Type B pancreatic cell (in vitro differentiated cells): ENCODE measurements at regions not wholly inside any gene's neighbourhood (a gene's known extent, or its start where the extent isn't known, plus 50 kb on each side); places are given as distances from the start of the nearest gene placed in this dataset.
"Not testable (repeated sequence)": the region's sequence is repeated elsewhere in the genome, so short reads cannot be mapped to it uniquely, and the experiment has no call there.

Experiments
- DNase-seq: peaks from one replicate; pipeline ENCODE4 v3.0.0; 2021; ENCODE audit warnings: mixed read lengths; ENCODE audit not compliant: unreplicated experiment; ENCODE audit errors: extremely low spot score
- H3K27ac Mint-ChIP-seq: 2 replicates; pipeline ENCODE4 v1.8.0; 2021; ENCODE audit warnings: mild to moderate bottlenecking, mixed read lengths
- H3K27me3 Mint-ChIP-seq: 2 replicates; pipeline ENCODE4 v1.8.0; 2021; ENCODE audit warnings: mixed read lengths
- H3K36me3 Mint-ChIP-seq: 2 replicates; pipeline ENCODE4 v1.8.0; 2021; ENCODE audit warnings: mixed read lengths
- H3K4me1 Mint-ChIP-seq: one replicate; pipeline ENCODE4 v1.8.0; 2021; ENCODE audit warnings: mixed read lengths; ENCODE audit not compliant: unreplicated experiment
- H3K4me3 Mint-ChIP-seq: 2 replicates; pipeline ENCODE4 v1.8.0; 2021; ENCODE audit warnings: mild to moderate bottlenecking, mixed read lengths
- H3K9me3 Mint-ChIP-seq: 2 replicates; pipeline ENCODE4 v1.8.0; 2021; ENCODE audit warnings: mixed read lengths
- CTCF ChIP-seq: fragments of 200-600 bp; sonication (generic); conservative IDR thresholded peaks from 2 replicates; pipeline ENCODE4 v1.5.0; 2021; ENCODE audit warnings: antibody characterized with exemption, mild to moderate bottlenecking

- H3K27ac Mint-ChIP-seq, H3K9me3 Mint-ChIP-seq, H3K36me3 Mint-ChIP-seq, DNase-seq, H3K27me3 Mint-ChIP-seq, H3K4me3 Mint-ChIP-seq, H3K4me1 Mint-ChIP-seq: not testable (repeated sequence)
These were observed 99.2 kb upstream of the TERB2 start for GRCh38 chr15:44857164-44857710.

- H3K4me1 Mint-ChIP-seq, H3K27ac Mint-ChIP-seq, H3K9me3 Mint-ChIP-seq, H3K4me3 Mint-ChIP-seq, DNase-seq, H3K36me3 Mint-ChIP-seq, H3K27me3 Mint-ChIP-seq: not testable (repeated sequence)
These were observed 97.4 kb upstream of the TERB2 start for GRCh38 chr15:44859088-44859487.

- H3K27me3 Mint-ChIP-seq, H3K9me3 Mint-ChIP-seq, H3K36me3 Mint-ChIP-seq, H3K4me1 Mint-ChIP-seq, H3K4me3 Mint-ChIP-seq, H3K27ac Mint-ChIP-seq, DNase-seq: not testable (repeated sequence)
These were observed 96.3 kb upstream of the TERB2 start for GRCh38 chr15:44860168-44860567.

- H3K4me1 Mint-ChIP-seq = no peaks in the 10 kb centered on the region
- peaks cover 7% of the 10 kb centered on the region for H3K9me3 Mint-ChIP-seq
- H3K36me3 Mint-ChIP-seq = no peaks in the 10 kb centered on the region
- DNase-seq = no peak
- H3K4me3 Mint-ChIP-seq = no peak overlapping the region
- H3K27ac Mint-ChIP-seq = no peak overlapping the region
- H3K27me3 Mint-ChIP-seq = no peaks in the 10 kb centered on the region
- no peak for TF ChIP-seq CTCF
These were observed 95.0 kb upstream of the TERB2 start for GRCh38 chr15:44861439-44861910.

GRCh38 chr15:44861917-44862316, 94.6 kb upstream of the TERB2 start:
- no peak overlapping the region for H3K27ac Mint-ChIP-seq
- H3K4me1 Mint-ChIP-seq = no peaks in the 10 kb centered on the region
- H3K4me3 Mint-ChIP-seq = no peak overlapping the region
- H3K27me3 Mint-ChIP-seq = no peaks in the 10 kb centered on the region
- H3K36me3 Mint-ChIP-seq = no peaks in the 10 kb centered on the region
- no peak for DNase-seq
- H3K9me3 Mint-ChIP-seq = peaks cover 7% of the 10 kb centered on the region
- TF ChIP-seq CTCF = no peak

- not testable (repeated sequence) for H3K27me3 Mint-ChIP-seq, DNase-seq, H3K9me3 Mint-ChIP-seq, H3K4me1 Mint-ChIP-seq, H3K36me3 Mint-ChIP-seq, H3K4me3 Mint-ChIP-seq
- peak overlapping the region; percentile 73 for H3K27ac Mint-ChIP-seq
These were observed 93.6 kb upstream of the TERB2 start for GRCh38 chr15:44862866-44863265.

- H3K27me3 Mint-ChIP-seq, H3K36me3 Mint-ChIP-seq, H3K27ac Mint-ChIP-seq, H3K9me3 Mint-ChIP-seq, DNase-seq, H3K4me3 Mint-ChIP-seq, H3K4me1 Mint-ChIP-seq: not testable (repeated sequence)
These were observed 88.4 kb upstream of the TERB2 start for GRCh38 chr15:44868100-44868499.

- H3K27ac Mint-ChIP-seq, H3K27me3 Mint-ChIP-seq, H3K36me3 Mint-ChIP-seq, H3K4me3 Mint-ChIP-seq, H3K9me3 Mint-ChIP-seq, H3K4me1 Mint-ChIP-seq, DNase-seq: not testable (repeated sequence)
These were observed 86.4 kb upstream of the TERB2 start for GRCh38 chr15:44870125-44870524.

- peaks cover 4% of the 10 kb centered on the region for H3K9me3 Mint-ChIP-seq
- H3K27me3 Mint-ChIP-seq = peaks cover 7% of the 10 kb centered on the region
These were observed 83.4 kb upstream of the TERB2 start for GRCh38 chr15:44873103-44873502.

More at GRCh38 chr15:44873103-44873502, 83.4 kb upstream of the TERB2 start:
- Mint-ChIP-seq H3K27ac (no peak overlapping the region), H3K4me1 (no peaks in the 10 kb centered on the region), H3K4me3 (no peak overlapping the region), H3K36me3 (no peaks in the 10 kb centered on the region)
- no peak for TF ChIP-seq CTCF
- no peak for DNase-seq
